ENCODE measurements at regions not wholly inside any gene's neighbourhood (a gene's known extent, or its start where the extent isn't known, plus 50 kb on each side); places are given as distances from the start of the nearest gene placed in this dataset.

GRCh38 chr5:143871672-143872071 is 59.7 kb downstream of the HMHB1 start:
- H3K4me1 ChIP-seq (ENCODE audit: control insufficient read depth, insufficient read depth, low read length): no peaks in the 10 kb centered on the region
- intact Hi-C loops (cut with micrococcal nuclease; ENCODE audit: unreplicated experiment): no loop called here

More at GRCh38 chr5:143871672-143872071, 59.7 kb downstream of the HMHB1 start:
- ChIA-PET POLR2A (no interaction called here), CTCF (no interaction called here), SMC1A (ENCODE audit: uncharacterized antibody, unreplicated experiment) (no interaction called here), RAD21 (ENCODE audit: unreplicated experiment) (no interaction called here)
- Histone ChIP-seq H3K27me3 (replicated peaks in 1 of 2; ENCODE audit: control insufficient read depth in 2 of 2, insufficient read depth in 2 of 2, low read length in 1 of 2) (no peaks in the 10 kb centered on the region; a peak in 1 of 4 replicates), H3K79me2 (ENCODE audit: control insufficient read depth, insufficient read depth, low read length) (no peaks in the 10 kb centered on the region), H2AFZ (ENCODE audit: control insufficient read depth, low read depth, low read length) (no peak overlapping the region), H3K4me2 (ENCODE audit: control insufficient read depth, insufficient read depth) (no peak overlapping the region), H3K4me3 (no peak overlapping the region), H3K27ac (ENCODE audit: control insufficient read depth, insufficient read depth) (no peak overlapping the region), H3K9ac (ENCODE audit: control insufficient read depth, insufficient read depth, low read length) (no peak overlapping the region), H3K36me3 (ENCODE audit: control insufficient read depth in 2 of 2, insufficient read depth in 2 of 2, low read length in 1 of 2) (no peaks in the 10 kb centered on the region), H4K20me1 (ENCODE audit: control insufficient read depth, insufficient read depth) (no peaks in the 10 kb centered on the region), H3K9me3 (replicated peaks; ENCODE audit: control insufficient read depth, insufficient read depth, low read length) (no peaks in the 10 kb centered on the region)
- WGBS (ENCODE audit: insufficient coverage, insufficient replicate concordance, low lambda C conversion rate, missing lambda C conversion rate): 34% methylated on average over 2 of the region's 2 CpGs
- TF ChIP-seq FOXM1 (IDR thresholded peaks at IDR 0.05; ENCODE audit: low read depth, low read length): no peak
- TF ChIP-seq SP1 (IDR thresholded peaks at IDR 0.05; ENCODE audit: low read depth, low read length): no peak
- no peak for TF ChIP-seq CHD2 (IDR thresholded peaks at IDR 0.05; ENCODE audit: borderline replicate concordance, low read depth, low read length)
- no peak for TF ChIP-seq ZNF384 (IDR thresholded peaks at IDR 0.05; ENCODE audit: borderline replicate concordance, low read depth, low read length)
- TF ChIP-seq CTCF (IDR thresholded peaks at IDR 0.05 in 2 of 3, conservative IDR thresholded peaks at IDR 0.05 in 1 of 3; ENCODE audit: control insufficient read depth in 2 of 3, extremely low read depth in 1 of 3, insufficient read depth in 1 of 3, low read depth in 3 of 3, low read length in 3 of 3): no peak
- no peak for TF ChIP-seq SIX5 (IDR thresholded peaks at IDR 0.05; ENCODE audit: low read depth, low read length, severe bottlenecking)
- no peak for TF ChIP-seq MAX (IDR thresholded peaks at IDR 0.05; ENCODE audit: low read depth, low read length)
- no peak for TF ChIP-seq ESRRA (IDR thresholded peaks at IDR 0.05; ENCODE audit: low read length)
- ATAC-seq: no peak
- no peak for DNase-seq (ENCODE audit: low read depth, low spot score)
- no peak for FAIRE-seq
- in situ Hi-C loops (cut with MboI): no loop called here
- no TSS peak for BruUV-seq (replicated peaks)

All from GM12878 (cell line).